PC-3 (cell line): ENCODE measurements at regions not wholly inside any gene's neighbourhood (a gene's known extent, or its start where the extent isn't known, plus 50 kb on each side); places are given as distances from the start of the nearest gene placed in this dataset.

ENCODE experiments used
- ATAC-seq: fragments of 200-7000 bp; cut with Tn5 transposase; 2 replicates; pipeline ENCODE4 v1.9.1; 2020; ENCODE audit warnings: mild to moderate bottlenecking, moderate library complexity
- BruUV-seq: library from RNA; stranded (reverse); fragments of 400-500 nt; replicated peaks from 2 replicates; lab custom pipeline; 2021; lab: Mats Ljungman, UMichigan
- CTCF ChIA-PET: fragments of 300-600 bp; sonication (Branson Sonifier 250); formaldehyde crosslinking; loops from one replicate; lab custom pipeline; 2022; ENCODE audit warnings: antibody characterized with exemption; lab: Charles Lee
- POLR2A ChIA-PET: fragments of 300-600 bp; sonication (Branson Sonifier 250); formaldehyde crosslinking; loops from one replicate; lab custom pipeline; 2022; ENCODE audit warnings: antibody characterized with exemption; ENCODE audit not compliant: unreplicated experiment; lab: Charles Lee
- DNase-seq: peaks from one replicate; pipeline ENCODE4 v3.0.0-alpha.2; 2015
- H2AFZ ChIP-seq: fragments of 300-600 bp; sonication (generic); 2 replicates; pipeline ENCODE4 v1.6.0; 2016; ENCODE audit warnings: antibody characterized with exemption, low read length
- H3F3A ChIP-seq: fragments of 300-600 bp; sonication (generic); one replicate; pipeline ENCODE4 v1.6.0; 2017; ENCODE audit warnings: antibody characterized with exemption, low read length, control low read depth, mild to moderate bottlenecking; ENCODE audit not compliant: unreplicated experiment
- H3K27ac ChIP-seq: fragments of 300-600 bp; sonication (generic); 2 replicates; pipeline ENCODE4 v1.5.1; 2016; ENCODE audit warnings: mild to moderate bottlenecking, low read length
- H3K27me3 ChIP-seq: fragments of 300-600 bp; sonication (generic); 2 replicates; pipeline ENCODE4 v1.6.1; 2016; ENCODE audit warnings: low read length, mixed read lengths
- H3K36me3 ChIP-seq: fragments of 300-600 bp; sonication (generic); 2 replicates; pipeline ENCODE4 v1.6.1; 2016; ENCODE audit warnings: low read depth, mixed run types, low read length, mixed read lengths
- H3K4me1 ChIP-seq: fragments of 300-600 bp; sonication (generic); 2 replicates; pipeline ENCODE4 v1.5.1; 2016; ENCODE audit warnings: low read length; ENCODE audit not compliant: insufficient read depth
- H3K4me2 ChIP-seq: fragments of 300-600 bp; sonication (generic); 2 replicates; pipeline ENCODE4 v1.6.0; 2016; ENCODE audit warnings: low read length
- H3K4me3 ChIP-seq: fragments of 300-600 bp; sonication (generic); 2 replicates; pipeline ENCODE4 v1.5.1; 2016; ENCODE audit warnings: mild to moderate bottlenecking, low read length, mixed read lengths
- H3K79me2 ChIP-seq: fragments of 300-600 bp; sonication (generic); 2 replicates; pipeline ENCODE4 v1.6.1; 2017; ENCODE audit warnings: low read length, mixed read lengths
- H3K9ac ChIP-seq: fragments of 300-600 bp; sonication (generic); 2 replicates; pipeline ENCODE4 v1.6.0; 2016; ENCODE audit warnings: mild to moderate bottlenecking, low read length
- H3K9me2 ChIP-seq: fragments of 300-600 bp; sonication (generic); replicated peaks from 2 replicates; pipeline ENCODE4 v1.6.1; 2016; ENCODE audit warnings: mixed run types, low read length, mixed read lengths
- H3K9me3 ChIP-seq: fragments of 300-600 bp; sonication (generic); 2 replicates; pipeline ENCODE4 v1.6.1; 2016; ENCODE audit warnings: low read length, mixed read lengths
- H4K20me1 ChIP-seq: fragments of 300-600 bp; sonication (generic); 2 replicates; pipeline ENCODE4 v1.6.1; 2016; ENCODE audit warnings: low read length, mixed read lengths
- CTCF ChIP-seq: fragments of 300-600 bp; sonication (generic); conservative IDR thresholded peaks from 2 replicates; pipeline ENCODE4 v1.5.1; 2017; ENCODE audit warnings: antibody characterized with exemption, low read depth, mild to moderate bottlenecking, low read length
- EZH2 ChIP-seq: fragments of 300-600 bp; sonication (generic); IDR thresholded peaks from one replicate; pipeline ENCODE4 v1.6.1; 2017; ENCODE audit warnings: antibody characterized with exemption, mild to moderate bottlenecking, low read length; ENCODE audit not compliant: unreplicated experiment
- EZH2phosphoT487 ChIP-seq: fragments of 300-600 bp; sonication (generic); IDR thresholded peaks from 2 replicates; pipeline ENCODE4 v1.6.1; 2018; ENCODE audit warnings: mild to moderate bottlenecking, antibody characterized with exemption, low read length, borderline replicate concordance
- intact Hi-C: fragments of 100-400 bp; cut with micrococcal nuclease; formaldehyde crosslinking; loops from 2 replicates; pipeline ENCODE4 v1.9.0; 2023

GRCh38 chr11:70906101-70906500 lies 346.3 kb downstream of the SHANK2 start:
- H3F3A ChIP-seq: no peaks in the 10 kb centered on the region
- no TSS peak for BruUV-seq
- H3K27ac ChIP-seq: no peak overlapping the region

GRCh38 chr11:70908223-70908622 lies 344.2 kb downstream of the SHANK2 start:
- no TSS peak for BruUV-seq
- Histone ChIP-seq H2AFZ (no peak overlapping the region), H3K4me3 (no peak overlapping the region), H3K9me2 (no peaks in the 10 kb centered on the region), H3K9ac (no peak overlapping the region), H3K36me3 (no peaks in the 10 kb centered on the region), H3K9me3 (no peaks in the 10 kb centered on the region), H3K27me3 (no peaks in the 10 kb centered on the region), H3K4me1 (no peaks in the 10 kb centered on the region), H3K4me2 (no peak overlapping the region), H3K79me2 (no peaks in the 10 kb centered on the region), H3F3A (no peaks in the 10 kb centered on the region), H3K27ac (no peak overlapping the region), H4K20me1 (no peaks in the 10 kb centered on the region)
- no peak for DNase-seq
- ChIA-PET POLR2A (no interaction called here), CTCF (no interaction called here)
- intact Hi-C loops: no loop called here
- TF ChIP-seq CTCF (no peak), EZH2phosphoT487 (no peak), EZH2 (no peak)
- no peak for ATAC-seq

More at GRCh38 chr11:70906101-70906500, 346.3 kb downstream of the SHANK2 start:
- no peak overlapping the region for H3K4me3 ChIP-seq
- no peaks in the 10 kb centered on the region for H3K9me2 ChIP-seq
- intact Hi-C loops: no loop called here
- POLR2A ChIA-PET: no interaction called here
- ATAC-seq: no peak
- no peaks in the 10 kb centered on the region for H3K36me3 ChIP-seq
- CTCF ChIA-PET: no interaction called here
- H3K4me1 ChIP-seq: no peaks in the 10 kb centered on the region
- DNase-seq: no peak
- H3K9ac ChIP-seq: no peak overlapping the region
- no peaks in the 10 kb centered on the region for H3K79me2 ChIP-seq
- no peak for TF ChIP-seq CTCF
- H3K4me2 ChIP-seq: no peak overlapping the region
- no peaks in the 10 kb centered on the region for H4K20me1 ChIP-seq
- no peaks in the 10 kb centered on the region for H3K27me3 ChIP-seq
- H2AFZ ChIP-seq: no peak overlapping the region
- no peaks in the 10 kb centered on the region for H3K9me3 ChIP-seq

- Histone ChIP-seq H3F3A (no peaks in the 10 kb centered on the region), H3K36me3 (no peaks in the 10 kb centered on the region), H4K20me1 (no peaks in the 10 kb centered on the region), H3K9me2 (no peaks in the 10 kb centered on the region), H3K9ac (no peak overlapping the region), H3K9me3 (no peaks in the 10 kb centered on the region), H3K27me3 (no peaks in the 10 kb centered on the region), H2AFZ (no peak overlapping the region), H3K27ac (no peak overlapping the region), H3K4me2 (no peak overlapping the region), H3K4me1 (no peaks in the 10 kb centered on the region), H3K79me2 (no peaks in the 10 kb centered on the region), H3K4me3 (no peak overlapping the region)
- BruUV-seq: no TSS peak
- intact Hi-C loops: no loop called here
- TF ChIP-seq CTCF: no peak
- TF ChIP-seq EZH2: no peak
- TF ChIP-seq EZH2phosphoT487: no peak
- no peak for DNase-seq
- POLR2A ChIA-PET: no interaction called here
- CTCF ChIA-PET: no interaction called here
- no peak for ATAC-seq
Measured at GRCh38 chr11:70910835-70911234, 341.5 kb downstream of the SHANK2 start.
